B cell (primary cell): ENCODE measurements at regions not wholly inside any gene's neighbourhood (a gene's known extent, or its start where the extent isn't known, plus 50 kb on each side); places are given as distances from the start of the nearest gene placed in this dataset.

Experiments
- ATAC-seq: fragments of 200-7000 bp; cut with Tn5 transposase; one replicate; pipeline ENCODE4 v1.10.0; 2021; ENCODE audit warnings: low read depth, mild to moderate bottlenecking, moderate number of reproducible peaks, moderate library complexity
- CTCF ChIA-PET: fragments of 350-600 bp; sonication (Branson Sonifier 250); formaldehyde crosslinking; loops from one replicate; lab custom pipeline; 2021; ENCODE audit warnings: antibody characterized with exemption, inconsistent platforms; lab: Charles Lee
- POLR2A ChIA-PET: fragments of 350-600 bp; sonication (Branson Sonifier 250); formaldehyde crosslinking; loops from one replicate; lab custom pipeline; 2021; ENCODE audit warnings: antibody characterized with exemption; lab: Charles Lee
- DNase-seq: peaks from one replicate; pipeline ENCODE4 v3.0.0; 2013
- H2AFZ ChIP-seq: 2 replicates; pipeline ENCODE4 v1.6.1; 2012; ENCODE audit warnings: mild to moderate bottlenecking, low read depth, low read length; ENCODE audit not compliant: insufficient read depth, poor library complexity, severe bottlenecking
- H3K27ac ChIP-seq, 2 donors: 1 replicate in 1 of 2; 2 replicates in 1 of 2; pipeline ENCODE4 v1.5.1; 2012 to 2013; ENCODE audit warnings: low read length in 2 of 2, mild to moderate bottlenecking in 2 of 2, moderate library complexity in 1 of 2
- H3K27me3 ChIP-seq, 4 experiments: fragments of 200-600 bp in 1 of 4; sonication (generic) in 1 of 4; replicated peaks in 1 of 4; 1 replicate in 2 of 4; 2 replicates in 2 of 4; pipeline versions ENCODE4 v1.6.1 to v1.7.0; 2013 to 2016; ENCODE audit warnings: low read length in 3 of 4, mild to moderate bottlenecking in 2 of 4, mixed read lengths in 1 of 4, moderate library complexity in 1 of 4; ENCODE audit not compliant: insufficient read depth in 4 of 4, control insufficient read depth in 3 of 4; ENCODE audit errors: control extremely low read depth in 1 of 4
- H3K36me3 ChIP-seq, 2 experiments: replicated peaks in 1 of 2; 1 replicate in 1 of 2; 2 replicates in 1 of 2; pipeline versions ENCODE4 v1.6.1 to v1.7.1; 2013; ENCODE audit warnings: low read length in 1 of 2; ENCODE audit not compliant: insufficient read depth in 2 of 2, control insufficient read depth in 1 of 2; ENCODE audit errors: control extremely low read depth in 1 of 2, extremely low read depth in 1 of 2
- H3K4me1 ChIP-seq, 2 donors: fragments of 200-600 bp in 1 of 2; sonication (generic) in 1 of 2; 1 replicate in 1 of 2; 2 replicates in 1 of 2; pipeline versions ENCODE4 v1.5.1 to v1.6.1; 2013 to 2017; ENCODE audit warnings: low read length in 2 of 2; ENCODE audit not compliant: control insufficient read depth in 2 of 2, insufficient read depth in 2 of 2
- H3K4me2 ChIP-seq: replicated peaks from 2 replicates; pipeline ENCODE3; 2012; ENCODE audit warnings: mild to moderate bottlenecking, low read depth, low read length; ENCODE audit not compliant: poor library complexity, severe bottlenecking
- H3K4me3 ChIP-seq, 5 experiments: fragments of 200-600 bp in 1 of 5; sonication (generic) in 1 of 5; 1 replicate in 3 of 5; 2 replicates in 2 of 5; pipeline versions ENCODE4 v1.5.1 to v1.7.0; 2011 to 2016; ENCODE audit warnings: low read length in 4 of 5, mild to moderate bottlenecking in 4 of 5, low read depth in 2 of 5, control low read depth in 1 of 5, moderate library complexity in 1 of 5; ENCODE audit not compliant: insufficient read depth in 1 of 5; ENCODE audit errors: control extremely low read depth in 1 of 5, extremely low read depth in 1 of 5
- H3K79me2 ChIP-seq: fragments of 200-600 bp; sonication (generic); one replicate; pipeline ENCODE4 v1.6.0; 2016; ENCODE audit warnings: low read length; ENCODE audit not compliant: control insufficient read depth, insufficient read depth
- H3K9ac ChIP-seq: fragments of 200-600 bp; sonication (generic); 2 replicates; pipeline ENCODE4 v1.6.1; 2017; ENCODE audit warnings: mild to moderate bottlenecking, low read length, moderate library complexity
- H3K9me3 ChIP-seq, 3 donors: one replicate each; pipeline versions ENCODE4 v1.6.1 to v1.7.1; 2013; ENCODE audit warnings: low read length in 2 of 3; ENCODE audit not compliant: control insufficient read depth in 2 of 3, insufficient read depth in 1 of 3; ENCODE audit errors: control extremely low read depth in 1 of 3
- H4K20me1 ChIP-seq: 2 replicates; pipeline ENCODE4 v1.6.0; 2012; ENCODE audit warnings: mild to moderate bottlenecking, low read length; ENCODE audit not compliant: insufficient read depth, control insufficient read depth, poor library complexity, severe bottlenecking
- H3K27ac Mint-ChIP-seq: one replicate; pipeline ENCODE4 v1.8.0; 2021; ENCODE audit warnings: mixed read lengths
- H3K27me3 Mint-ChIP-seq: one replicate; pipeline ENCODE4 v1.8.0; 2021; ENCODE audit warnings: mixed read lengths
- H3K4me1 Mint-ChIP-seq: one replicate; pipeline ENCODE4 v1.8.0; 2021; ENCODE audit warnings: mixed read lengths
- H3K4me3 Mint-ChIP-seq: one replicate; pipeline ENCODE4 v1.8.0; 2021; ENCODE audit warnings: mixed read lengths
- H3K9me3 Mint-ChIP-seq: one replicate; pipeline ENCODE4 v1.8.0; 2022; ENCODE audit warnings: mixed read lengths; ENCODE audit not compliant: insufficient read depth
- EZH2 ChIP-seq: IDR thresholded peaks from 2 replicates; pipeline ENCODE4 v1.6.1; 2012; ENCODE audit warnings: borderline replicate concordance, low read depth, mild to moderate bottlenecking, moderate library complexity, low read length; ENCODE audit not compliant: insufficient read depth, poor library complexity, severe bottlenecking
- WGBS: methylation state at CpG from one replicate; pipeline ENCODE4 v1.1.5; 2013; ENCODE audit warnings: missing lambda C conversion rate; ENCODE audit not compliant: insufficient coverage; 5-methylcytosine and 5-hydroxymethylcytosine counted together
- intact Hi-C: fragments of 100-400 bp; cut with micrococcal nuclease; formaldehyde crosslinking; loops from one replicate; pipeline ENCODE4 v1.10.0; 2022
- TF ChIP-seq, protein P1 (sequence below): fragments of 200-600 bp; IDR thresholded peaks from one replicate; pipeline ENCODE4 v1.8.0; 2022; ENCODE audit warnings: antibody characterized with exemption, mild to moderate bottlenecking

DNA sequence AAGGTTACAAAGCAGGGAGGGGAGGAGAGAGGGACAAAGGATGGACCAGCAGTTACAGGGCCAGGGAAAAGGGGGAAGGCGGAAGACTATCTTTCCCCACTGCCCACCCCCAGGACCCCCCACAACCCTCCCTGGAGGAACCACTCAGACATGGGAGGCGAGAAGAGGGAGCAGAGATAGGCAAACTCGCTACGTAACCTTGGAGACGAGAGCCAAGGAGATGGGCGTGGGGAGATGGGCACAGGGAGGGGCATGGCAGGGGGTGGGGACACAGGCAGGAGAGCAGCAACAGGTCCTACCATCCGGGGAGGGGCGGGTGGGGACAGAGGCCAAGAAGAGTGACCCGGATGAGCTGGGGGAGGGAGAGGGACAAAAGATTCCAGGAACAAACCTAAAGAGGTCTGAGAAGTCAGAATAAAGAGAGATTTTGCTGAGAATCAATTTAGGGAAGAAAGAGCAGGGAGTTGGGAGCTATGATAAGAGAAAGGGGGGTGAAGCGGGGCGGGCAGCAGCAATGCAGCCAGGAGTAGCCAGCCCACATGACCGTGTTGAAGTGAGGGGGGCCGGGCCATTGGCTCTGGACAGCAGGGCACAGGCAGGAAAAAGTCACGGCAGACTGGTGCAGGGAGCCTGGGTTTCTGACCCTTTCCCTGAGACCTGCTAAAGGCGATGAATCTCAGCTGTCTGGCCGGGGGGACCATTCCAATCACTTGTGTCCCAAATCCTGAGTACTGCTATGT is 128.4 kb downstream of the BUD13 start:
- ATAC-seq (no peak), DNase-seq (no peak)
- Histone ChIP-seq H2AFZ (no peak overlapping the region), H3K4me1 (no peaks in the 10 kb centered on the region), H3K27me3 (peaks cover 0 to 14% (median 0%) of the 10 kb centered on the region in 4 experiments), H3K79me2 (no peaks in the 10 kb centered on the region), H3K4me2 (no peak overlapping the region), H3K9ac (no peak overlapping the region), H3K36me3 (no peaks in the 10 kb centered on the region), H3K4me3 (no peak overlapping the region), H3K27ac (no peak overlapping the region), H4K20me1 (no peaks in the 10 kb centered on the region), H3K9me3 (peaks cover 0 to 14% (median 0%) of the 10 kb centered on the region in 3 donors)
- H3K4me1 Mint-ChIP-seq, result no peaks in the 10 kb centered on the region
- H3K9me3 Mint-ChIP-seq, result no peaks in the 10 kb centered on the region
- ChIA-PET POLR2A (no interaction called here), CTCF (no interaction called here)
- 81% methylated on average over 13 of the region's 16 CpGs for WGBS
- peaks cover 7% of the 10 kb centered on the region for H3K27me3 Mint-ChIP-seq
- intact Hi-C loops, result no loop called here
- TF ChIP-seq EZH2, result no peak
- TF ChIP-seq, protein P1, sequence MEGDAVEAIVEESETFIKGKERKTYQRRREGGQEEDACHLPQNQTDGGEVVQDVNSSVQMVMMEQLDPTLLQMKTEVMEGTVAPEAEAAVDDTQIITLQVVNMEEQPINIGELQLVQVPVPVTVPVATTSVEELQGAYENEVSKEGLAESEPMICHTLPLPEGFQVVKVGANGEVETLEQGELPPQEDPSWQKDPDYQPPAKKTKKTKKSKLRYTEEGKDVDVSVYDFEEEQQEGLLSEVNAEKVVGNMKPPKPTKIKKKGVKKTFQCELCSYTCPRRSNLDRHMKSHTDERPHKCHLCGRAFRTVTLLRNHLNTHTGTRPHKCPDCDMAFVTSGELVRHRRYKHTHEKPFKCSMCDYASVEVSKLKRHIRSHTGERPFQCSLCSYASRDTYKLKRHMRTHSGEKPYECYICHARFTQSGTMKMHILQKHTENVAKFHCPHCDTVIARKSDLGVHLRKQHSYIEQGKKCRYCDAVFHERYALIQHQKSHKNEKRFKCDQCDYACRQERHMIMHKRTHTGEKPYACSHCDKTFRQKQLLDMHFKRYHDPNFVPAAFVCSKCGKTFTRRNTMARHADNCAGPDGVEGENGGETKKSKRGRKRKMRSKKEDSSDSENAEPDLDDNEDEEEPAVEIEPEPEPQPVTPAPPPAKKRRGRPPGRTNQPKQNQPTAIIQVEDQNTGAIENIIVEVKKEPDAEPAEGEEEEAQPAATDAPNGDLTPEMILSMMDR, result no peak
- no peak overlapping the region for H3K4me3 Mint-ChIP-seq
- H3K27ac Mint-ChIP-seq, result no peak overlapping the region

DNA sequence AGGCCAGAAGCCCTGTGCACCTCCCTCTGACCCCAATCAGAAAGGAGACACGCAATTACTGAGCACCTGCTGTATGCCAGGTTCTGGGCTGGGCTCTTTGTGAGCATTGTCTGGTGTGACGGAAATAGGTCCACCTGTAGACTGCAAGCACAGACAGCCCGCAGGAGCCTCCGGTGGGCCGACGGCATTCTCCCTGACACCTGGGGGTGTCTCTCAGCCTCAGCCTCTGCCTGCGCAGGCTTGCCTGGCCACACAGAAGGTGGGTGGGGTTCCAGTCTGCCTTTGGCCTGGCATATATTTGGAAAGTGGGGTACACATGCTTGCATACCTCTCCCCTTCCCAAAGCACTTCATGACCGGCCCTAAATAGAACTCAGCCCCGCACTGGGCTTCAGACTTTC is 129.3 kb downstream of the BUD13 start:
- Mint-ChIP-seq H3K4me3 (no peak overlapping the region), H3K27me3 (peaks cover 7% of the 10 kb centered on the region), H3K27ac (no peak overlapping the region), H3K4me1 (no peaks in the 10 kb centered on the region), H3K9me3 (no peaks in the 10 kb centered on the region)
- TF ChIP-seq, protein P1, result no peak
- no peak for TF ChIP-seq EZH2
- ChIA-PET CTCF (no interaction called here), POLR2A (no interaction called here)
- peaks cover 0 to 10% (median 0%) of the 10 kb centered on the region in 3 donors for H3K9me3 ChIP-seq
- no peak overlapping the region for H3K4me2 ChIP-seq
- H2AFZ ChIP-seq, result no peak overlapping the region
- H3K9ac ChIP-seq, result no peak overlapping the region
- DNase-seq, result no peak
- no peaks in the 10 kb centered on the region for H4K20me1 ChIP-seq
- no peak for ATAC-seq
- peaks cover 0 to 11% (median 0%) of the 10 kb centered on the region in 4 experiments for H3K27me3 ChIP-seq
- H3K4me3 ChIP-seq, result no peak overlapping the region
- intact Hi-C loops, result no loop called here
- WGBS, result 87% methylated on average over 4 of the region's 9 CpGs
- H3K27ac ChIP-seq, result no peak overlapping the region
- no peaks in the 10 kb centered on the region for H3K79me2 ChIP-seq
- H3K4me1 ChIP-seq, result no peaks in the 10 kb centered on the region
- H3K36me3 ChIP-seq, result no peaks in the 10 kb centered on the region
